GM19238 (cell line): ENCODE measurements at regions not wholly inside any gene's neighbourhood (a gene's known extent, or its start where the extent isn't known, plus 50 kb on each side); places are given as distances from the start of the nearest gene placed in this dataset.

ENCODE experiments used
- DNase-seq: peaks from one replicate; pipeline ENCODE4 v3.0.0; 2011; ENCODE audit warnings: low spot score; ENCODE audit not compliant: insufficient read length

DNA sequence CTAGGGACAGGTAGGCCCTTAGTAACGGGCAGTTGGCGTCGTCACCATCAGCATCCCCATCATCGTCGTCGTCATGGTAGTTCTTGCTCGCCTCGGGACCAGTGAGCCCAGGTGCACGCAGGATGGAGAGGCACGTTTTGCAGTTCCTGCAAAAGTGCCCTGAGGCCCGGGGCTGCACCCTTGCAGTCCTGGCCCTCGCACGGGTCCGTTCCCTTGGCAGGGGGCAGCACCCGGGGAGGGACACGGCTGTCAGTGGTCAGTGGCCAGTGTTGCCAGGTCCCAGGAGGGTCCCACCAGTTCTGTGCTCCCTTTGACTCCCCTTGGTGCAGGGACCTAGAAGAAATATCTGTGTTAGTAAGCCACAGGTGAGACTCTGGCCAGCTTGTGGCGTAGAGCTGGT lies 243.9 kb upstream of the CIBAR2 start:
- no peak for DNase-seq

DNA sequence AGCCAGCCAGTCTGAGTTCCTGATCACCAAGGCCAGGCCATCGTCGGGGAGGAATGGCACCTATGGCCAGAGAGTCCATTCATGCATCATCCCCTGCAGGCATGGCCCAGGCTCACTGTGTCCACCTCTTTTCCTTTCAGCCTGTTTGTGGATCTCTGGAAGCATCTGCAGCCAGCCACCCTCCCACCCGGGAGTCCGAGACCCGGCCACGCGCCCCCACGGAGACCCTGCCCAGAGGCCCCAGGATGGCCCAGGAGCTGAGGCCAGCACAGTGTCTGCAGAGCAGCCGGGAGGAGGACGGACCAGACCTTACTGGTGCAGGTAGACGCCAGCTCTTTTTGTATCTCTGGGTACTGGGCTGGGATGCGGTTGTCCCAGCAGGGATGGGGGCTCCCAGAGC lies 245.1 kb upstream of the CIBAR2 start:
- DNase-seq, result no peak

DNA sequence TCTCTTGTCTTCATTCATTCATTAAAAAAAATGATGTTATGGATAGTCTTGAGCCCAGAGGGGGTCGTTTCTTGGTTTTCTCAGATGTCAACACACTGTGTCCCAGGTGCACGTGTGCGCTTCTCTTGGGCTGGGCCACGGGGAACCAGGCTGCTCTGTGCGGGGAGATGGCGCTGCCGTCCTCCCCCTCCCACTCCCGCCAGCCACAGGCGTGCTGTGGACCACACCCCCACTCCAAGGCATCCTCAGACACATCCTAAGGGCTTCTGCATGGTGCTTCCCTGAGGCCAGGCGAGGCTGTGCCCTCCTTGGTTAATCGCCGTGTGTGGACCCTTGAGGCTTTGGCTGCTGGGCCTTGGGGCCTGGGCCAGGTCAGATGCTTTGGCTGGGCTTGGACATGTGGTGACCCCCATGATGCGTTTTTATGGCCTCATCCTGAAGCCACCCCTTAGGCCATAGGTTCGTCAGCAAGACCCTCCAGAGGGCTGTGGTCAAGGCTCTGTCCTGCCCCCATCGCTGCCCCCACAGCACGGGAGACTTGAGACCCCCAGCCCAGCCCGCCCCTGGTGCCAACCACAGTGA lies 245.7 kb upstream of the CIBAR2 start:
- no peak for DNase-seq

DNA sequence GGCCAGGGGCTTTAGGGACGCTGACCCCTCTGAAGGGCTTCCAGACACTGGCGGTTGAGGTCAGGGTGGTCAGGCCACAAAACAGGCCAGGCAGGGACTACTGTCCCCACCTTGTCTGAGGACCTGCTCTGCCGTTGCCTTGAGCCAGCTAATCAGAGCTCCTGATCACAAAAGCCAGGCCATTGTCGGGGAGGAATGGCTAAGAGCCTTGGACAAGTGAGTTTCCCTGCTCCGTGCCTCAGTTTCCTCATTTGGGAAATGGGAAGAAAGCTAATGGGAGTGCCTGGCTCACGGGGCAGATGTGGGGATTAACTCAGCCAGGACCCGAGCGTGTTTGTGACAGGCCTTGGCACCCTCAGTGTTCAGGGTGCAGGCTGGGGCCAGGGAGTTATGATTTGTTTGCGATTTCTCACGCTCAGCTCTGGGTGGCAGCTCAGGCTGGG lies 246.5 kb upstream of the CIBAR2 start:
- DNase-seq, result no peak

DNA sequence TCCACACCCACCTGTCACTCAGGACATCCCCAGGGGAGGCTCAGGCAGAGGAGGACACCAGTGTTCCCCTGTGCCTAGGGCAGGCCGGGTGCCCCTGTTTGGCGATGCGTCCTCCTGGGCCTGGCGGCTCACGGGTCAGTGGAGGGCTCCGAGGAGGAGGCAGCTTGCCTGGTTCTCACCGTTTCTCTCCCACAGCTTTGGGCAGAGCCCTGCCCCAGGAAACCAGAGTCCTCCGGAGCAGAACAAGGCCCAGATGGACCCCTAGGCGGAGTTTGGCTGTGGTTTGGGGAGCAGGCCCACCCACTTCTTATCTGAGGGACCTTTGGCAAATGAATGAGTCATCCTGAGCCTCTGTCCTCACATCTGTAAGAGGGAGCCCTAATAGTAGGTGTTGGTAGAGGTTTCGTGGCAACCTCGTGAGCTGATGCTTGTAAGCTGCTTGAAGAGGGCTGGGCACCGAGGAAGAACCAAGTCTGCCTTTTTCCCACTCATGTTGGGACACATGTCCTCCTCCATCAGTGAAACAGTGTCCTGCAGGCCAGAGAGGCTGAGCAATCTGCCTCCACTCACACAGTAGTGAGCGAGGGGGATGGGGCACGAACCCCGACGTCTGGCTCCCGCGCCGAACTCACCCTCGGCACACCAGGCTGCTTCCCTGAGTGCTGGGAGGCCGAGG lies 247.0 kb upstream of the CIBAR2 start:
- DNase-seq, result no peak

DNA sequence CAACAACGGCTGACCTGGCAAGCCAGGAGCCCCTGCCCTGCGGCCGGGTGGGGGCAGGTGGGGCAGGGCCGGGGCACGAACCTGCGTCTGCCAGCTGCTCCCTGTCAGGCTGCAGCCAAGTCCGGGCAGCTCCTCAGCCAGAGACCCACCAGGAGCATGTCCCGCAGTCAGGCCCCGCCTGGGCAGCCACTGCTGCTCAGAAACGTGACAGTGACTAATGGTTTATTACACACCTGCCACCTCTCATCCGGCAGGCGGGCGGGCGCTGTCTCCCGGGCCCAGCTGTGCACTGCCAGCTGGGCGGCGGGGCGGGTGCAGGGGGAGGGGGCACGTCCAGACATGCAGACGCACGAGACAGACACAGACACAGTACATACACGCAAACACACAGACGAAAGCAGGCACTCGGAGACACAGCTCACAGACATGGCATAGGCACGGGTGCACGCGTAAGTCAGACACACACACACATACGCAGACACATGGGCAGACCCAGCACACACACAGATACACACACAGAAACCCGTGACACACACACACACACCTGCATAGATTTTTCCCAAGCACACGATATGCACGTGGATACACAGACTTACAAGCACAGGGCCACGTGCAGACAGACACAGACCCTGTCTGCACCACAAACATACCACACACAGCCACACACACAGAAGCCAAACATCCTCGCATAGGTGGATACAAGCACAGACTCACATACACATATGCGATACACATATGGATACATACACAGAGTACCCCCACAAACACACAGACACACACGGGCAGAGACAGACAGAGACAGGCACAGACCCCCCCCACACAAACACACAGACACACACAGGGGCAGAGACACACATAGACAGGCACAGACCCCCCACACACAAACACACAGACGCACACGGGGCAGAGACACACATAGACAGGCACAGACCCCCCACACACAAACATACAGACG lies 248.3 kb upstream of the CIBAR2 start:
- DNase-seq, result no peak

DNA sequence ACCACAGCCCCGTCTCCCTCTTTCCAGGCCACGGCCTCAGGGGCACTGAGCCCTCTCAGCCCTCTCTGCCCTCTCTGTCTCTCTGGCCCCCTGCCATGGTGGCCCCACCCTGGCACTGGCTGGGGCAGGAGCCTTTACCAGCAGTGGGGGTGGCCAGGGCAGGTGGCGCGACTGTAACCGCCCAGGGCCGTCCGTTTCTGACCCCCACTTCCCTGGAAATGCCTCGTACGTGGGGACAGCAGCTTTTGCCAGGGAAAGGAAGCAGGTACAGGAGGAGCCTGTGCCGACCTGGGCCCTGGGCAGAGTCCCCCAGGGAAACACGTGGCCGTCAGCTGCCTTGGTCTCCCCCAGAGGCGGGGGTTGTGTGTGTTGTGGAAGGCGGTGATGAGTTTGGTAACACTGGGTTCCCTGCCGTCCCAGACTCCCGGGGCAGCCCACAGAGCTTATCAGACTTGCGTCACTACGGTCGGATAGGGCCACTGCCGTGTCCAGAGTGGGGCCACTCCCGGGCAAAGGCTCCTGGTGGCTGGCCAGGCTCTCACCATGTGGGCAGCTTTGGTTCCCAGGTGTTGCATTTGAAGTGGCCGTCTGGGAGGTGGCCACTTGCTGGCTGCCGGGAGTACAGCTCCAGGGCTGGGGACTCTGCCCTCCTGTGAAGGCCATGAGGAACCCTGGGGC lies 249.3 kb upstream of the CIBAR2 start:
- no peak for DNase-seq

DNA sequence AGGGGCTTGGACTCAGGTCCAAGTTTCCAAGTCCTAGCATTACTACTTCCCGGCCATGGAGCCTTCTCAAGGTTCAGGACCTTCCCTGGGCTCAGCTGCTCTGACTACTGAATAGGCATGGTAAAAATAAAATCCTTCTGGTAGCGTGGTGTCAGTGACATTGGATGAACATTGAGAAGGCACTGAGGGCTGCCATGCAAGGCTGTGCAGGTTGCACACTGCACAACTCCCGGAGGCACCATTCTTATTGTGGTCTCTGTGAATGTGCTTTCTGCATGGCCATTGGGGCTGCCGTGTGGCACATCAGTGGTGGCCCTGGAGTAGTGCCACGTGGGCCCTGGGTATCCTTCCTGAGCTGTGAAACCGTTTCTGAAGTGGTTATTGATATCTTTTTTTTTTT lies 250.2 kb upstream of the CIBAR2 start:
- DNase-seq, result no peak

DNA sequence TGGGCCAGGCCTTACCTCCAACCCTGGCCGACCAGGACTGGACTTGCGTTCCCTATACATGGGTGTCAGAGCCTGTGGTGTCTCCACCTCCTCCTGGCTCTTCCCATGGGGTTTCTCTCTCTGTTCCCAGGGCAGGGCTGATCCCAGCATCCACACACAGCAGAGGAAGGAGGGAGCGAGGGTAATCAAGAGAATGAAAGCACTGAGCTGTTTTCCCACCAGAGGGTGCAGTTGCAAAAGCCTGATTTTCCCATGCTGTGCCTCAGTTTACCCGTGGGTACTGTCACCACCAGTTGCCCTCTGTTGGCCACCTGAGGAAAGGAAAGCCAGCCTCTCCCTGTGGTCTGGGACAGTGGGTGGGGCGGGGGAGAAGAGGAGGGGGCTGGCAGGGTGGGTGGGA lies 249.7 kb upstream of the GSE1 start:
- no peak for DNase-seq

DNA sequence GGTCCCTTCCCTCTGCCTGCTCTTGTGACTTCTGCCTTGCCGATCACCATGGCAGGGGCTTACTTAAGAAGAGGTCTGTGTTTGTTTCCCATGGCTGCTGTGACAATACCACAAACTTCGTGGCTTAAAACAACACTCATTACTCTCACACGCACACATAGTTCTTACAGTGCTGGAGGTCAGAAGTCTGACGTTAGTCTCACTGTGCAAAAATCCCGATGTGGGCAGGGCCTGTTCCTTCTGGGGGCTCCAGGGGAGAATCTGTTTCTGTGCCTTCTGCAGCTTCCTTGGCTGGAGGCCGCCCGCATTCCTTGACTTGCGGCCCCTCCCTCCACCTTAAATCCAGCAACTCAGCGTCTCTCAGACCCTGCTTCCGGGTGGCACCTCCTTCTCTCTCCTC lies 249.2 kb upstream of the GSE1 start:
- no peak for DNase-seq

DNA sequence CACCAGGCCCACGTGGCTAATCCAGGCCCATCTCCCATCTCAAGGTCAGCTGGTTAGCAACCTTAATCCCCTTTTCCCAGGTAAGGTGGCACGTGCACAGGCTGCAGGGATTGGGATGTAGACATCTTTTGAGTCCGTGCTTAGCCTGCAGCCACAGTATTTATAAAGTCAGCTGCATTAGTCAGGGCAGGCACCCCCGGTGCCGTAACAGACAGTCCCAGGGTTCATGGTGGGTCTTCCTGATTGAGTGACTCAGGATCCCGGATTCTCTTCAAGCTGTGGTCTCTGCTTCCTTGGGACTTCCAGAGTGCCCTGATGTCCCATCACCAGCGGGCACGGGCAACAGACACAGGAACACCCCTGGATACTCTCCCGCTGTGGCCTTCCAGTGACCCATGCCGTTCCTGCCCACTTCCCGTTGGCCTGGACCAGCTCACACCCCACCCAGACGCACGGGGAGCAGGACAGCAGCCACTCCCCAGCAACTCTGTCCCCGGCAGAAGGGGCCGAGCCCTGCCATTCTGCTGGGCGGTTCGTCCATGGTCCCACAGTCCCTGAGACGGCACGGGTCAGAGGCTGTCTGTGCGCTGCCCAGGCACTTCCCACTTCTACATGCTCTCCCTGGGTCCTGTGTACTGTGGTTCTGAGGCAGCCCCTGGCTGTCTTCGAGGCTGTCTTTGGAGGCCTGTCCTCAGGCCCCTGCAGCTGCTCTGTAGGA lies 248.6 kb upstream of the GSE1 start:
- no peak for DNase-seq

DNA sequence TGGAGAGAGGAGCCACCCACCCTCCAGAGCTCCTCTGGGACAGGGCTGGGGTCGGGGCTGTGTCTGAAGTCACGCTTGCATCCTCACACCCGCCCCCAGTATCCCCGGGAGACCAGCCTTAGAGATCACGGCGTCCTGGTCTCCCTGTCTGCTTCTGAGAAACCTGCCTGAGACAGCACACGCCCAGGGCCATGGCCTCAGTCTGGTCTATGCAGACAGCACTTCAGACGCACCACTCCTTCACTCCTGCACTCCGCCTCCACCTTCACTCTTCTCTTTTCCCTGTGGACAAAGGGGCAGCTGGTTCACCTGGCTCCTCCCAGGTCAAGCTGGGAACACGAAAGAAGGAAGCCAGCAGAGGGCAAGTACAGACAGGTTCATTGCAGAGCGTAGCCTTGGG lies 248.0 kb upstream of the GSE1 start:
- DNase-seq, result no peak

DNA sequence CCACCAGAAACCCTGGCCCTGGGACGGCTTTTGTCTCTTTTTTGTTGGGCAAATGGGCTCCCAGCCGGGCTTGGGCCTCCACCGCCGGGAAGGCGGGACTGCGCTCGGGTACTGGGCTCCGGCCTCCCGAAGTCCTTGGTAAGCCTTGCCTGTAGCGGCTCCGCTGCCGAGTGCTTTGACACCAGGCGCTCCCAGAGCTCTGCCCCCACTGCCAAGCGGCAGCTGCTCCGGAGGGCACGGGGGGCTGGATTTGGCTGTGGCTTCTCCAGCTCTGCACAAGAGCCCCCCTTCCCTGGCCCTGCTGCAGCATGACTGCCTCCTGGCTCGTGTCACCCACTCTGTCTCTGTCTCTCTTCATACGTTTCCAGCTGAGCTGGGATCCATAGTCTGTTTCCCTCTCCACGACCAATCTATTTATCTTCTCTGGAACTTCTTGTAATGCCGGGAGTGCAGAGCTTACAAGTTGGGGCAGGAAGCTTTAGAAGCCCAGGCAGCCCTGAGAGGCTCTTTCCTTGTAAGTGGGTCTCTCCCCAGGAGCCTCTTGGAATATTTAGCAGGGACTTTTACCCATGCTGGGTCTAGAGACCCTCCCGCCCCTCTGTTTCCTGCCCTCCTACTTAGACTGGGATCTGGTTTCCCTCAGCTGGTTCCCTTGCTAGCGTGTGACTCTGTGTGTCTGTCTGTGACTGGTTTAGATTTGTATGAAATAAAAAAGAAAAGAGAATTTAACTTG lies 246.9 kb upstream of the GSE1 start:
- no peak for DNase-seq

DNA sequence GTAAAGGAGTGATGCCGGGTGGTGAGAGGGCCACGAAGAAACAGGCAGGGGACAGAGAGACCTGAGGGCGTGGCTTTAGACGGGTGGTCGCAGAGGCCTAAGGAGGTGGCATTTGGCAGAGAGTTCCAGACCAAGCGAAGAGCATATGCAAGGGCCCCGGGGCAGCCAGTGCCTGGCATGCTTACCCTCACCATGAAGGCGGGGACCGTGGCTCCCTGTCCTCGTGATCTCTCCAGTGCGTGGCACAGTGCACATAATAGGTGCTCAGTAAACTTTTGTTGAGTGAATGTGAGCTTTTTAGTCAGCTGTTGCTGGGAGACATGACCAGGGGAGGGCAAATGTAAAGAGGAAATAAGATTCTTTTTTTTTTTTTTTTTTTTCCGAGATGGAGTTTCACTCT lies 245.6 kb upstream of the GSE1 start:
- DNase-seq, result no peak

DNA sequence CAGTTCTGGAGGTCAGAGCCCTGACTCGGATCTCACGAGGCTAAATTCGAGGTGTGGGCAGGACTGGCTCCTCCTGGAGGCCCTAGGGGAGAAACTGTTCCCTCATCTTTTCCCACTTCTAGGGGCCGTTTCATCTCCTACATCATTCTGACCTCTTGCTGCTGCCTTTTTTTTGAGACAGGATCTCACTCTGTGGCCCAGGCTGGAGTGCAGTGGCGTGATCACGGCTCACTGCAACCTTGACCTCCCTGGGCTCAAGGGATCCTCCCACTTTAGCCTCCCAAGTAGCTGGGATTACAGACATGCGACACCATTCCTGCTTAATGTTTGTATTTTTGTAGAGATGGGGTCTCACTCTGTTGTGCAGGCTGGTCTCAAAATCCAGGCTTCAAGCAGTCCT lies 244.1 kb upstream of the GSE1 start:
- no peak for DNase-seq

DNA sequence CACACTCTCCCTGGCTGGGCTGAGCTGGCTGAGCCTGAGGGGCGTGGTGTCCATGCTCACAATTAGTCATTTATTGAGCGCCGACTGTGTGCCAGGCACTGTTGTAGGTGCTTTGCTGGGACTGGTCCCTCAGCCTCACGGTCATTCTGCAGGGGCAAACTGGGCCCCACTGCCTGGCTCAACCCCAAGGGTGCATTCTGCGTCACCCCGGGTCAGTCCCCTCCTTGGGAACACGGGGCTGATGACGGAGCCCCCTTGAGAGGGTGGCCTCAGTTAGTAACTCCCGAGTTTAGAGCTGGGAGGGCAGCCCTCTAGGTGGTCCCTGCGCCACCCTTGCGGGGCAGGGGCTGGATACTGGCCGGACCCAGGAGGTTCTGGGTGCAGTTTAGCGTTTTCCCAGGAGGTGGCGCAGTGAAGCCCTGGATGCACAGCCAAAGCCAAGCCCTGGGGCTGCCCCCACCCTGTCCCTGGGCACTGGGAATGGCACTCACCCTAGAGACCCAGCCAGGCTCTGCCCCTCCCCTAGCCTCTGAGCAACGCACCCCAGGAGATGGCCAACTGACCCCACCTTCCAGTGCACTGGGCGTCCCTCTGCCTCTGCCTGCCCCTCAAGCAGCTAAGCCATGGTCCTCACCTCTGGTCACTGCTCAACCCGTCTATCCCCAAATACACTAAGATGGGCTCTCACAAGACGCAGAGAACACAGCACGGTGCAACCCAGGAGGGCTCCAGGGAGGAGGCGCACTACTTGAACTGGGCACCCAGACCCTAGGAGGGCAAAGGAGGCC lies 243.2 kb upstream of the GSE1 start:
- peak; percentile 68 for DNase-seq

DNA sequence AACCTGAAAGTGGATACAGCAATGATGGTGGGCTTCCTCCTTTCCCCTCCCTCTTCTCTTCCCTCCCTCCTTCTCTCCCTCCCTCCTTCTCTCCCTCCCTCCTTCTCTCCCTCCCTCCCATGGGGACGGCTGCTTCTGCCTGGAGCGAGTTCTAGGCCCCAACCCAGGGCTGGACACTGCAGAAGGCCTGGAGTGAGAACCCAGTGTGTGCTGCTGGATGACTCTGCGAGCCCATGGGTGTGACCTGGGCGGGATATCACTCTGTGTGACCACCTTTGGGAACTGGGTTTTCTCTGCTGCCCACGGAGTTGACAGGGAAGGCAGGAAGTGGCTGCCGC lies 242.6 kb upstream of the GSE1 start:
- DNase-seq, result no peak

DNA sequence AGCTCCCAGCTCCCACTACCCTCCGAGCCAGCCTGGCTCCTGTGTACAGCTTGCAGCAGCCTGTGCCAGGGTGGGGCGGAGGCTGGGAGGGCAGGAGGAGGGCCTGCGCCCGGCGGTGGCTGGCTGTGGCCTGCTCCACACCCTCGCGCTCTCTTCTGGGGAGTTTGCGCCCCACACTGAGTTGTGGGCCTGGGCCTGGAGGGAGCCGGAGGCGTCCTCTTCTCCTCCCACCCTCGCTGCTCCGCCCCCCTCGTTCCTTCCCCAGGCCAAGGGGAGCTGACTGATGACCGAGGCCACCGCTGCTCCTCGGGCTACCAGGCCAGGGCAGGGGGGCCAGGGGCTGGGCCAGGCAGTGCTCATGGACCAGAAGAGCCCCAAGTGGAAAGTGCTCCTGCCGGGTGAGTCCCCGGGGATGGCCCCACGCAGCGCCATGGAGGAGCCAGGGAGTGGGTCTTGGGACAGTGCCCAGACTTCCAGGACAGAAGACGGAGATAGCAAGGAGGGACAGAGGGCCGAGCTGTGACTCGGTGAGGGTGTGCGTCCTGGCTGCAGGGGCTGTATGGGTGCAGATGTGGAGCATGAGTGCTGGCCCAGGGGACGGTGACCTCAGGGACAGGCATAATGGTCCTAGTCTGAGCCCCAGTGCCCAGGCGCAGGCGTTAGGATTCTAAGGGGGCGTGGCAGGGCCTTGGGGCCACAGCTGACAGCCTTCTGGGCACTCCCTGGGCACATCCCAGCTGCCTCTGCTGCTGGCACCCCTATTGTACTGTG lies 242.1 kb upstream of the GSE1 start:
- DNase-seq, result no peak

DNA sequence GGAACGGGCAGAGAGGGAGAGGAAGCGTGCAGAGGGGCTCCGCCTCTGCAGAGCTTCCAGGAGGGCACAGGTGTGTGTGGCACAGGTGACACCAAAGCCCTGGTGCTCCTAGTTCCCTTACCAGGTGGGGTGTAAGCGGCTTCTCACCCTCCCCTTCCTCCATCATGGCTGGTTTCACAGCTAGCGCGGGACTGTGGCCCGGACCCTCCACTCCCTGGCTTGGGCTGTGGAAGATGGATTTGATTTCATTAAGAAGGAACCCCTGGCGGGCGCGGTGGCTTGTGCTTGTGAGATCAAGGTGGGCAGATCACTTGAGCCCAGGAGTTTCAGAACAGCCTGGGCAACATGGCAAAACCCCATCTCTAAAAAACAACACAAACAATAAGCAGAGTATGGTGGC lies 241.2 kb upstream of the GSE1 start:
- no peak for DNase-seq
